ENCODE measurements at regions not wholly inside any gene's neighbourhood (a gene's known extent, or its start where the extent isn't known, plus 50 kb on each side); places are given as distances from the start of the nearest gene placed in this dataset.

GRCh38 chr19:29104605-29105241 is 108.2 kb downstream of the UQCRFS1 start:
- no peak for TF ChIP-seq CTCF (IDR thresholded peaks at IDR 0.05)
- TF ChIP-seq POLR2A (IDR thresholded peaks at IDR 0.05): no peak
- TF ChIP-seq POLR2AphosphoS5 (IDR thresholded peaks at IDR 0.05): no peak

Measured in sigmoid colon (tissue), 4 donors.